PC-9 (cell line): ENCODE measurements at regions not wholly inside any gene's neighbourhood (a gene's known extent, or its start where the extent isn't known, plus 50 kb on each side); places are given as distances from the start of the nearest gene placed in this dataset.

Experiments used
- BruUV-seq: library from RNA; stranded (reverse); fragments of 400-500 nt; replicated peaks from 2 replicates; lab custom pipeline; 2021; lab: Mats Ljungman, UMichigan
- CTCF ChIA-PET: fragments of 300-600 bp; sonication (Branson Sonifier 250); formaldehyde crosslinking; loops from one replicate; lab custom pipeline; 2022; ENCODE audit warnings: antibody characterized with exemption; lab: Charles Lee
- POLR2A ChIA-PET: fragments of 300-600 bp; sonication (Branson Sonifier 250); formaldehyde crosslinking; loops from one replicate; lab custom pipeline; 2022; ENCODE audit warnings: antibody characterized with exemption; ENCODE audit not compliant: unreplicated experiment; lab: Charles Lee
- DNase-seq, 2 experiments: peaks; one replicate each; pipeline versions ENCODE4 v3.0.0 to v3.0.0-alpha.2; 2015 to 2022; ENCODE audit warnings: mixed read lengths in 1 of 2
- H2AFZ ChIP-seq: fragments of 200-600 bp; sonication (generic); 2 replicates; pipeline ENCODE4 v1.8.1; 2017; ENCODE audit warnings: antibody characterized with exemption
- H3F3A ChIP-seq: fragments of 200-600 bp; sonication (generic); 2 replicates; pipeline ENCODE4 v1.8.1; 2017; ENCODE audit warnings: antibody characterized with exemption, mild to moderate bottlenecking, low read depth; ENCODE audit not compliant: insufficient read depth
- H3K27ac ChIP-seq: fragments of 200-600 bp; sonication (generic); 2 replicates; pipeline ENCODE4 v1.6.1; 2016; ENCODE audit warnings: mixed run types
- H3K27me3 ChIP-seq: fragments of 200-600 bp; sonication (generic); 2 replicates; pipeline ENCODE4 v1.6.1; 2016; ENCODE audit warnings: low read depth, mixed run types; ENCODE audit not compliant: insufficient read depth
- H3K36me3 ChIP-seq: fragments of 200-600 bp; sonication (generic); 2 replicates; pipeline ENCODE4 v1.6.1; 2016; ENCODE audit warnings: low read depth, mixed run types
- H3K4me1 ChIP-seq: fragments of 200-600 bp; sonication (generic); replicated peaks from 2 replicates; pipeline ENCODE4 v1.6.1; 2016; ENCODE audit warnings: mixed run types; ENCODE audit not compliant: insufficient read depth
- H3K4me2 ChIP-seq: fragments of 200-600 bp; sonication (generic); 2 replicates; pipeline ENCODE4 v1.6.1; 2017; ENCODE audit warnings: mixed run types
- H3K4me3 ChIP-seq: fragments of 200-600 bp; sonication (generic); 2 replicates; pipeline ENCODE4 v1.6.1; 2016; ENCODE audit warnings: mixed run types
- H3K79me2 ChIP-seq: fragments of 200-600 bp; sonication (generic); 2 replicates; pipeline ENCODE4 v1.6.1; 2017; ENCODE audit warnings: low read depth, mixed run types
- H3K9me2 ChIP-seq: fragments of 200-600 bp; sonication (generic); 2 replicates; pipeline ENCODE4 v1.8.1; 2017; ENCODE audit warnings: mild to moderate bottlenecking; ENCODE audit not compliant: insufficient read depth
- H3K9me3 ChIP-seq: fragments of 200-600 bp; sonication (generic); 2 replicates; pipeline ENCODE4 v1.8.1; 2016; ENCODE audit warnings: low read depth; ENCODE audit not compliant: insufficient read depth
- H4K20me1 ChIP-seq: fragments of 200-600 bp; sonication (generic); 2 replicates; pipeline ENCODE4 v1.8.1; 2017; ENCODE audit not compliant: insufficient read depth
- CTCF ChIP-seq: fragments of 200-600 bp; sonication (generic); conservative IDR thresholded peaks from 2 replicates; pipeline ENCODE4 v1.6.1; 2017; ENCODE audit warnings: mixed run types, antibody characterized with exemption, mild to moderate bottlenecking, moderate library complexity
- EZH2 ChIP-seq: fragments of 200-600 bp; sonication (generic); IDR thresholded peaks from 2 replicates; pipeline ENCODE4 v1.8.0; 2017; ENCODE audit warnings: antibody characterized with exemption, low read depth
- intact Hi-C: fragments of 100-400 bp; cut with micrococcal nuclease; formaldehyde crosslinking; loops from one replicate; pipeline ENCODE4 v1.10.0; 2022; ENCODE audit not compliant: unreplicated experiment

GRCh38 chr16:54453871-54454270 is 167.3 kb upstream of the IRX3 start:
- no peak for DNase-seq
- Histone ChIP-seq H4K20me1 (no peaks in the 10 kb centered on the region), H3K27ac (no peak overlapping the region), H3K4me1 (peaks cover 5% of the 10 kb centered on the region), H3F3A (no peaks in the 10 kb centered on the region), H3K9me2 (no peaks in the 10 kb centered on the region), H3K27me3 (no peaks in the 10 kb centered on the region), H3K9me3 (no peaks in the 10 kb centered on the region), H3K36me3 (no peaks in the 10 kb centered on the region), H3K4me2 (no peak overlapping the region), H3K4me3 (no peak overlapping the region), H3K79me2 (no peaks in the 10 kb centered on the region), H2AFZ (no peak overlapping the region)
- BruUV-seq = no TSS peak
- no peak for TF ChIP-seq CTCF
- TF ChIP-seq EZH2 = no peak
- intact Hi-C loops = no loop called here
- CTCF ChIA-PET = no interaction called here
- POLR2A ChIA-PET = no interaction called here

- Histone ChIP-seq H3K4me2 (peak overlapping the region; percentile 47), H3K4me1 (peaks cover 35% of the 10 kb centered on the region), H3K4me3 (no peak overlapping the region), H3K9me3 (no peaks in the 10 kb centered on the region; the same call in 1 of the 2 replicates), H3K27me3 (no peaks in the 10 kb centered on the region), H3K27ac (peak overlapping the region; percentile 22; the same call in 1 of the 2 replicates), H3K36me3 (no peaks in the 10 kb centered on the region), H2AFZ (peak overlapping the region; percentile 41; the same call in 1 of the 2 replicates), H4K20me1 (no peaks in the 10 kb centered on the region), H3K9me2 (no peaks in the 10 kb centered on the region), H3F3A (peaks cover 11% of the 10 kb centered on the region; the same call in 1 of the 2 replicates), H3K79me2 (no peaks in the 10 kb centered on the region)
- intact Hi-C loops = no loop called here
- TF ChIP-seq EZH2 (no peak), CTCF (no peak)
- no TSS peak for BruUV-seq
- ChIA-PET CTCF (no interaction called here), POLR2A (no interaction called here)
- DNase-seq = peak; percentile 17 to 81
Observed at GRCh38 chr16:54447576-54448440, 161.2 kb upstream of the IRX3 start.

DNA sequence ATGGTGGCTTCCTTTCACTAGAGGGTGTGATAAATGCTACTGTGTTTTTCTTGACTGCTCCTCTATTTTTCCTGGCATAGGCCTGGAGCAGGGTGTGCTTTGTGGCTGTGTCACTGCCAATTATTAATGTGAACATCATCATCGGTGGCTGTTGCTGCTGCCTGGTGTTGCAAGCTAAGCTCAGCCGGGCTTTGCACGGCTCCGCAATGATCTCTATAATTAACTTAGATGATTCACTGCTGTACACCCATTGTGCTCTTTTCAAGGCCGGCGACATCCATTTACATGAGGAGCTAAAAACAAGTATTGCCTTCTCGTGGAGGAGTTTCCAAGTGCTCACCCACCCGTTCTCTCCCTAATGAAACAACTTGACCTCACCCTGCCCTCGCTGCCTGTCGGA is 160.1 kb upstream of the IRX3 start:
- H3K4me3 ChIP-seq = no peak overlapping the region
- no peaks in the 10 kb centered on the region for H3K36me3 ChIP-seq
- H4K20me1 ChIP-seq = no peaks in the 10 kb centered on the region
- DNase-seq = peak in 1 of 2 experiments; percentile 67
- intact Hi-C loops = no loop called here
- H3K9me3 ChIP-seq = no peaks in the 10 kb centered on the region; the same call in 1 of the 2 replicates
- ChIA-PET POLR2A (no interaction called here), CTCF (no interaction called here)
- H2AFZ ChIP-seq = no peak overlapping the region
- peaks cover 35% of the 10 kb centered on the region for H3K4me1 ChIP-seq
- H3K27ac ChIP-seq = peak overlapping the region; percentile 35; the same call in 1 of the 2 replicates
- no peaks in the 10 kb centered on the region for H3K79me2 ChIP-seq
- peaks cover 11% of the 10 kb centered on the region; the same call in 1 of the 2 replicates for H3F3A ChIP-seq
- no peaks in the 10 kb centered on the region for H3K9me2 ChIP-seq
- no peaks in the 10 kb centered on the region for H3K27me3 ChIP-seq
- no TSS peak for BruUV-seq
- TF ChIP-seq CTCF = no peak
- TF ChIP-seq EZH2 = no peak
- H3K4me2 ChIP-seq = 0 out of 2 replicates have a peak overlapping the region, but pooled peaks have one; percentile 30
